GM23248 (cell line): ENCODE measurements at regions not wholly inside any gene's neighbourhood (a gene's known extent, or its start where the extent isn't known, plus 50 kb on each side); places are given as distances from the start of the nearest gene placed in this dataset.

Source experiments
- DNase-seq: peaks from one replicate; pipeline ENCODE4 v3.0.0-alpha.2; 2015
- H2AFZ ChIP-seq: fragments of 200-600 bp; sonication (generic); 2 replicates; pipeline ENCODE4 v1.6.1; 2016; ENCODE audit warnings: antibody characterized with exemption
- H3F3A ChIP-seq: fragments of 200-600 bp; sonication (generic); 2 replicates; pipeline ENCODE4 v1.6.1; 2016; ENCODE audit warnings: mild to moderate bottlenecking, antibody characterized with exemption, mixed run types; ENCODE audit not compliant: insufficient read depth
- H3K27ac ChIP-seq: fragments of 200-600 bp; sonication (generic); 2 replicates; pipeline ENCODE4 v1.5.1; 2016; ENCODE audit warnings: mild to moderate bottlenecking
- H3K27me3 ChIP-seq: fragments of 200-600 bp; sonication (generic); replicated peaks from 2 replicates; pipeline ENCODE4 v1.6.1; 2016; ENCODE audit warnings: mild to moderate bottlenecking; ENCODE audit not compliant: insufficient read depth
- H3K36me3 ChIP-seq: fragments of 200-600 bp; sonication (generic); 2 replicates; pipeline ENCODE4 v1.6.1; 2016; ENCODE audit warnings: low read depth, mild to moderate bottlenecking
- H3K4me1 ChIP-seq: fragments of 200-600 bp; sonication (generic); 2 replicates; pipeline ENCODE4 v1.6.1; 2016; ENCODE audit warnings: mild to moderate bottlenecking; ENCODE audit not compliant: insufficient read depth
- H3K4me2 ChIP-seq: fragments of 200-600 bp; sonication (generic); one replicate; pipeline ENCODE4 v1.6.1; 2016; ENCODE audit warnings: mild to moderate bottlenecking; ENCODE audit not compliant: unreplicated experiment
- H3K4me3 ChIP-seq: fragments of 200-600 bp; sonication (generic); 2 replicates; pipeline ENCODE4 v1.5.1; 2016; ENCODE audit warnings: mild to moderate bottlenecking
- H3K79me2 ChIP-seq: fragments of 200-600 bp; sonication (generic); 2 replicates; pipeline ENCODE4 v1.6.1; 2016; ENCODE audit warnings: mild to moderate bottlenecking; ENCODE audit not compliant: insufficient read depth
- H3K9ac ChIP-seq: fragments of 200-600 bp; sonication (generic); 2 replicates; pipeline ENCODE4 v1.6.1; 2016; ENCODE audit warnings: mild to moderate bottlenecking
- H3K9me2 ChIP-seq: fragments of 200-600 bp; sonication (generic); 2 replicates; pipeline ENCODE4 v1.6.1; 2016; ENCODE audit warnings: mixed run types, mild to moderate bottlenecking, moderate library complexity; ENCODE audit not compliant: insufficient read depth
- H3K9me3 ChIP-seq: fragments of 200-600 bp; sonication (generic); one replicate; pipeline ENCODE4 v1.6.1; 2017; ENCODE audit warnings: low read depth
- H4K20me1 ChIP-seq: fragments of 200-600 bp; sonication (generic); 2 replicates; pipeline ENCODE4 v1.6.0; 2016; ENCODE audit not compliant: insufficient read depth
- EZH2 ChIP-seq: fragments of 200-600 bp; sonication (generic); IDR thresholded peaks from 2 replicates; pipeline ENCODE4 v1.6.1; 2018; ENCODE audit warnings: antibody characterized with exemption, mild to moderate bottlenecking; ENCODE audit not compliant: insufficient read depth, poor library complexity, severe bottlenecking
- EZH2phosphoT487 ChIP-seq: fragments of 200-600 bp; sonication (generic); IDR thresholded peaks from 2 replicates; pipeline ENCODE4 v1.6.1; 2018; ENCODE audit warnings: antibody characterized with exemption, moderate library complexity, mild to moderate bottlenecking, low read depth; ENCODE audit not compliant: insufficient read depth
- WGBS, 2 experiments: methylation state at CpG; one replicate each; pipeline ENCODE4 v1.1.6; 2015 to 2017; ENCODE audit warnings: low lambda C conversion rate in 2 of 2, low coverage in 1 of 2; ENCODE audit errors: missing lambda C conversion rate in 2 of 2; 5-methylcytosine and 5-hydroxymethylcytosine counted together
- in situ Hi-C: fragments of 300-500 bp; cut with MboI; formaldehyde crosslinking; loops from 2 replicates; pipeline ENCODE4 v1.15.0; 2020

DNA sequence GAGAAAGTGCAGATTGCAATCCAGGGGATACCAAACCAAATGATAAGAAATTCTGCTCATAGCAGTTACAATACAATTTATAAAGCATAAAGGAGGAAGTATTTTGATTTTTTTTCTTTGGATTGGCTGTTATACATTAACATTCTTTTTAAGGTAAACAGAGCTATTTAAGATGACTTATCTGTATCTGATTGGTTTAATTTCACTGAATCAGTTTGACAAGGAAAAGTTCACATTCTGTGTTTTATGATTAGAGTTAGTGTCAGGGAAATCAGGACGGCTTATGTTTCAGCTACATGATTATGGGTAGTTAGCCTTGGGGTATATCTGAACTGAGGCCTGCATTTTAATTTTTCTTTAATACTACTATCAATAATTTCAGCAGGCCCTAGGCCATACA lies 360.9 kb downstream of the ARL6IP6 start:
- Histone ChIP-seq H3K4me2 (no peak overlapping the region), H4K20me1 (no peaks in the 10 kb centered on the region), H3K9me3 (no peaks in the 10 kb centered on the region), H2AFZ (no peak overlapping the region), H3K4me1 (no peaks in the 10 kb centered on the region), H3K27ac (no peak overlapping the region), H3K27me3 (no peaks in the 10 kb centered on the region), H3F3A (no peaks in the 10 kb centered on the region), H3K4me3 (no peak overlapping the region), H3K36me3 (no peaks in the 10 kb centered on the region), H3K9me2 (no peaks in the 10 kb centered on the region), H3K9ac (no peak overlapping the region), H3K79me2 (no peaks in the 10 kb centered on the region)
- in situ Hi-C loops: no loop called here
- TF ChIP-seq EZH2phosphoT487 (no peak), EZH2 (no peak)
- no peak for DNase-seq
- WGBS, 2 experiments: 19 to 35% methylated on average over 1 of the region's 1 CpG

DNA sequence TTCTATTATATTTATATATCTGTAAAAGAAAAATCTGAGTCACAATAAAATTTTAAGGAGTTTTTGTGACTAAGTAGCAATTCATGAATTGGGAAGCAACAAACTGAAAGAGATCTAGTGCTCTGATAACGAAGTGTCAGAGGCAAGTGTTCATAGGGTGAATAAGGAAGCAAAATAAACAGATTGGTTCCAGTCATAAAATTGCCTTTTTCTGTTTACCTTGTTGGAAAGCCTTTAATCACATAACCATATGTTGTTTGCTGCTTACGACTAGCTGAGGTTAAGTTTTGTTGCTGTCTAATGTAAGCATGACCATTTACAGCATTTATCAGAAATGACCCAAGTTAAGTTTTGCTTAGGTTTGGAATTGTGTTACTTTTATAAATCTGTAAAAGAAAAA lies 358.9 kb downstream of the ARL6IP6 start:
- H3K9me2 ChIP-seq: no peaks in the 10 kb centered on the region
- no peaks in the 10 kb centered on the region for H3K27me3 ChIP-seq
- H2AFZ ChIP-seq: no peak overlapping the region
- H4K20me1 ChIP-seq: no peaks in the 10 kb centered on the region
- no peaks in the 10 kb centered on the region for H3K4me1 ChIP-seq
- no peaks in the 10 kb centered on the region for H3K36me3 ChIP-seq
- TF ChIP-seq EZH2phosphoT487 (no peak), EZH2 (no peak)
- no peak overlapping the region for H3K9ac ChIP-seq
- H3K27ac ChIP-seq: no peak overlapping the region
- 50 to 52% methylated on average over 2 of the region's 2 CpGs for WGBS, 2 experiments
- H3K4me2 ChIP-seq: no peak overlapping the region
- in situ Hi-C loops: no loop called here
- H3K9me3 ChIP-seq: no peaks in the 10 kb centered on the region
- H3K4me3 ChIP-seq: no peak overlapping the region
- DNase-seq: no peak
- H3K79me2 ChIP-seq: no peaks in the 10 kb centered on the region
- H3F3A ChIP-seq: no peaks in the 10 kb centered on the region

DNA sequence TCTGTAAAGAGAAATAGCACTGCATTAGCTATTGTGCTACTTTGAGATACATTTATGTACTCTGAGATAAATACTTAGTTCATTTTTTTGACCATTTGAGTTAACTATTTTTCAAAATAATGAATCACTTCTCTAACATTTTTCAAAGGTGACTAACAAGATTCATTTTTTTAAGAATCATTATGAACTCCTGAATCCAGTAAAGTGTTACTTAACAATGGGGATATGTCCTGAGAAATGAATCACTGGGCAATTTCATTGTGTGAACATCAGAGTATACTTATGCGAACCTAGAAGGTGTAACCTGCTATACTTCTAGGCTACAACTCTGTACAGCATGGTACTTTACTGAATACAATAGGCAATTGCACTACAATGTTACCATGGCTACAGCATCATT lies 355.8 kb downstream of the ARL6IP6 start:
- H3K9me3 ChIP-seq: no peaks in the 10 kb centered on the region
- 42 to 74% methylated on average over 1 of the region's 1 CpG for WGBS, 2 experiments
- no peaks in the 10 kb centered on the region for H4K20me1 ChIP-seq
- no peaks in the 10 kb centered on the region for H3K36me3 ChIP-seq
- H2AFZ ChIP-seq: no peak overlapping the region
- no peaks in the 10 kb centered on the region for H3K27me3 ChIP-seq
- in situ Hi-C loops: no loop called here
- no peak overlapping the region for H3K4me3 ChIP-seq
- DNase-seq: peak; percentile 10
- H3K9me2 ChIP-seq: no peaks in the 10 kb centered on the region
- H3K4me1 ChIP-seq: no peaks in the 10 kb centered on the region
- H3K4me2 ChIP-seq: no peak overlapping the region
- no peaks in the 10 kb centered on the region for H3F3A ChIP-seq
- no peak overlapping the region for H3K27ac ChIP-seq
- TF ChIP-seq EZH2 (no peak), EZH2phosphoT487 (no peak)
- no peaks in the 10 kb centered on the region for H3K79me2 ChIP-seq
- H3K9ac ChIP-seq: no peak overlapping the region

DNA sequence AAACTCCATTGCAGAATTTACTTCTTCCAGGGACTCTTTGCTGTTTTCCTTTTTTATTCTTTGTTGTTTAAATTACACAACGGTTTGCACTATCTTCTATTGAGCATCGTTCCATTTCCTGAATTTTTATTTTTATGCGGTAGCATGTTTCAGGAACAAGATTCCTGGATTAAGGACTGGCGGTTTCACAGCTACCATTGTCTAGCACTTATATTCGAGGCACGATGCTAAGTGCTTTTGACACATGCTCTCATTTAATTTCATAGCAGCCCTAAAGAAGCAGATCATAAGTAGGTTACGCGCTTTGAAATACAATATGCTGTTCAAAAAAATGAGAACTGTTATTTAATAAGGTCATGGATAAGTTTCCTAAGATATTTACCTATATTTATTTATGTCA lies 354.4 kb downstream of the ARL6IP6 start:
- Histone ChIP-seq H3K4me1 (no peaks in the 10 kb centered on the region), H3K4me3 (no peak overlapping the region), H3K9ac (no peak overlapping the region), H3K79me2 (no peaks in the 10 kb centered on the region), H3K4me2 (no peak overlapping the region), H3K27me3 (no peaks in the 10 kb centered on the region), H3K9me2 (no peaks in the 10 kb centered on the region), H3K27ac (no peak overlapping the region), H3K9me3 (no peaks in the 10 kb centered on the region), H3K36me3 (no peaks in the 10 kb centered on the region), H2AFZ (no peak overlapping the region), H4K20me1 (no peaks in the 10 kb centered on the region), H3F3A (no peaks in the 10 kb centered on the region)
- DNase-seq: no peak
- WGBS, 2 experiments: 70 to 76% methylated on average over 8 of the region's 8 CpGs
- no peak for TF ChIP-seq EZH2
- TF ChIP-seq EZH2phosphoT487: no peak
- in situ Hi-C loops: no loop called here

DNA sequence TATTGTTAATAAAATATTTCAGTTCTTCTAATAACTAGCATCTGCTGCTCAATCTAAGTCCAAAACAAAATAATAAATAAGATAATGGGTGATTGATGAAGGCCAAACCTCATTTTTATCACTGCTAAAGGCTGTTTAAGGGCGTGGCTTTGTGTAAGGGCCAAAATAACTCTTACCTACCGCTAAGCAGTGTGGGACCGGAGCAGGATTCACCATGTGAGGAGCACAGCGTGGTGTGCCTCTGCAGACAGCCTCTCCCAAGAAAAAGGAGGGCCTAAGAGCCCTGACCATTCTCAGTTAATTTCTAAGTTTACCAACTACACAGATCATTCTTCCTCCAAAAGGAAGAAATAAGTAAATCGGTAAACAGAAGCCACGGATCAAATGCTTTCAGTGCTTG lies 353.7 kb downstream of the ARL6IP6 start:
- Histone ChIP-seq H3K9ac (no peak overlapping the region), H3K27me3 (no peaks in the 10 kb centered on the region), H4K20me1 (no peaks in the 10 kb centered on the region), H3K36me3 (no peaks in the 10 kb centered on the region), H3F3A (no peaks in the 10 kb centered on the region), H3K9me3 (no peaks in the 10 kb centered on the region), H3K4me1 (no peaks in the 10 kb centered on the region), H3K4me3 (no peak overlapping the region), H3K4me2 (no peak overlapping the region), H3K9me2 (no peaks in the 10 kb centered on the region), H2AFZ (no peak overlapping the region), H3K79me2 (no peaks in the 10 kb centered on the region), H3K27ac (no peak overlapping the region)
- DNase-seq: no peak
- TF ChIP-seq EZH2phosphoT487: no peak
- no peak for TF ChIP-seq EZH2
- 2 to 7% methylated on average over 6 of the region's 6 CpGs for WGBS, 2 experiments
- in situ Hi-C loops: no loop called here
